HFFc6 (cell line): ENCODE measurements at regions not wholly inside any gene's neighbourhood (a gene's known extent, or its start where the extent isn't known, plus 50 kb on each side); places are given as distances from the start of the nearest gene placed in this dataset.

ENCODE experiments used
- DNase-seq: peaks from one replicate; pipeline ENCODE4 v3.0.0-alpha.2; 2018
- H3K27ac Mint-ChIP-seq: 2 replicates; pipeline ENCODE4 v1.8.0; 2020; ENCODE audit warnings: mild to moderate bottlenecking, mixed read lengths
- H3K27me3 Mint-ChIP-seq: 2 replicates; pipeline ENCODE4 v1.8.0; 2021; ENCODE audit warnings: mild to moderate bottlenecking, moderate library complexity, mixed read lengths; ENCODE audit not compliant: insufficient read depth
- H3K36me3 Mint-ChIP-seq: 2 replicates; pipeline ENCODE4 v1.8.0; 2021; ENCODE audit warnings: low read depth, mixed read lengths
- H3K4me1 Mint-ChIP-seq: 2 replicates; pipeline ENCODE4 v1.8.0; 2020; ENCODE audit warnings: low read depth, mixed read lengths
- H3K4me3 Mint-ChIP-seq: 2 replicates; pipeline ENCODE4 v1.8.0; 2020; ENCODE audit warnings: mild to moderate bottlenecking, moderate library complexity, mixed read lengths
- H3K9me3 Mint-ChIP-seq: 2 replicates; pipeline ENCODE4 v1.8.0; 2020; ENCODE audit warnings: mild to moderate bottlenecking, mixed read lengths
- CTCF ChIP-seq: fragments of 200-600 bp; sonication (generic); IDR thresholded peaks from 2 replicates; pipeline ENCODE4 v1.5.0; 2021; ENCODE audit warnings: antibody characterized with exemption, mild to moderate bottlenecking

GRCh38 chr5:123950701-123951581 is 439.0 kb downstream of the CSNK1G3 start:
- Mint-ChIP-seq H3K4me3 (no peak overlapping the region), H3K4me1 (peaks cover 27% of the 10 kb centered on the region), H3K9me3 (peaks cover 5% of the 10 kb centered on the region; the same call in 1 of the 2 replicates), H3K27ac (peak overlapping the region; percentile 65), H3K36me3 (no peaks in the 10 kb centered on the region; the same call in 1 of the 2 replicates), H3K27me3 (peaks cover 17% of the 10 kb centered on the region)
- TF ChIP-seq CTCF, result no peak
- DNase-seq, result no peak

DNA sequence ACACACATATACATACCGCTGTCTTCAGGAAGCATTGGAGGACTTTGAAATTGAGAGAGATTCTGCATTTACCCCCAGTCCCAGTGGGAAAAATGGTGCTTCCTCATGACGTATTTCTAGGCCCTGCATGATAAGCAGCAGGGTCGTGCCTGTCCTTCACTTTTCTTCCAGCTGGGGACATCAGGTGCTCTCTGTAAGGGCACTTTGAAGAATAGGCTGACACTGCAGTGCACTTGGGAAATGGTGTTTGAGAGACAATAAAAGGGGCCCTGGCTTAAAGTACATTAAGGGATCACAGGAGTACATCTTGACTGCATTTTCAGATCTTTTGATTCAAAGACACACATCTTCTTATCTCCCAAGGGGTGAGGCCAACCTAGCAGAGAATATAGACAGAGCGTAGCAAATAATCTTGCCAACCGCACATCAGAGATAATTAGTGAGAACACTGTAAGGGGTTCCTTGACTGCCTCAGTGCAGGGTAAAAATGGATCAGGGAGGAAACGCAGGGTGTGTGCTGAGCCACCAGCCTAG is 437.9 kb downstream of the CSNK1G3 start:
- H3K36me3 Mint-ChIP-seq, result no peaks in the 10 kb centered on the region; the same call in 1 of the 2 replicates
- H3K27me3 Mint-ChIP-seq, result peaks cover 13% of the 10 kb centered on the region
- no peak overlapping the region for H3K27ac Mint-ChIP-seq
- TF ChIP-seq CTCF, result no peak
- no peak for DNase-seq
- H3K9me3 Mint-ChIP-seq, result peaks cover 5% of the 10 kb centered on the region; the same call in 1 of the 2 replicates
- H3K4me3 Mint-ChIP-seq, result no peak overlapping the region
- peaks cover 27% of the 10 kb centered on the region for H3K4me1 Mint-ChIP-seq

DNA sequence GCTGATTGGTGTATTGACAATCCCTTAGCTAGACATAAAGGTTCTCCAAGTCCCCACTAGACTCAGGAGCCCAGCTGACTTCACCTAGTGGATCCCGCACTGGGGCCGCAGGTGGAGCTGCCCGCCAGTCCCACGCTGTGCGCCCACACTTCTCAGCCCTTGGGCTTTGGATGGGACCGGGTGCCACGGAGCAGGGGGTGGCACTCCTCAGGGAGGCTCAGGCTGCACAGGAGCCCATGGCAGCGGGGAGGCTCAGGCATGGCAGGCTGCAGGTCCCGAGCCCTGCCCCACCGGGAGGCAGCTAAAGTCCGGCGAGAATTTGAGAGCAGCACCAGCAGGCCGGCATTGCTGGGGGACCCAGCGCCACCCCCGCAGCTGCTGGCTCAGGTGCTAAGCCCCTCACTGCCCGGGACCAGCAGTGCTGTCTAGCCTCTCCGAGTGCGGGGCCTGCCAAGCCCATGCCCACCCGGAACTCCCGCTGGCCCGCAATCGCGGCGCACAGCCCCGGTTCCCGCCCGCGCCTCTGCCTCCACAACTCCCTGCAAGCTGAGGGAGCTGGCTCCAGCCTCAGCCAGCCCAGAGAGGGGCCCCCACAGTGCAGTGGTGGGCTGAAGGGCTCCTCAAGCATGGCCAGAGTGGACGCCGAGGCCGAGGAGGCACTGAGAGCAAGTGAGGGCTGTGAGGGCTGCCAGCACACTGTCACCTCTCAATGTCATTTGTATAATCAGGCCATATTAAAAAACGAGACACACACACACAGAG is 437.2 kb downstream of the CSNK1G3 start:
- Mint-ChIP-seq H3K9me3 (peaks cover 5% of the 10 kb centered on the region; the same call in 1 of the 2 replicates), H3K4me1 (peaks cover 27% of the 10 kb centered on the region), H3K36me3 (no peaks in the 10 kb centered on the region; the same call in 1 of the 2 replicates), H3K27me3 (peaks cover 14% of the 10 kb centered on the region), H3K4me3 (no peak overlapping the region), H3K27ac (no peak overlapping the region)
- TF ChIP-seq CTCF, result no peak
- DNase-seq, result no peak

- no peak for TF ChIP-seq CTCF
- Mint-ChIP-seq H3K27me3 (peaks cover 16% of the 10 kb centered on the region), H3K4me1 (peaks cover 27% of the 10 kb centered on the region), H3K27ac (no peak overlapping the region), H3K9me3 (peaks cover 5% of the 10 kb centered on the region; the same call in 1 of the 2 replicates), H3K36me3 (no peaks in the 10 kb centered on the region; the same call in 1 of the 2 replicates), H3K4me3 (no peak overlapping the region)
- DNase-seq, result no peak
Observed at GRCh38 chr5:123947797-123948196, 435.8 kb downstream of the CSNK1G3 start.

DNA sequence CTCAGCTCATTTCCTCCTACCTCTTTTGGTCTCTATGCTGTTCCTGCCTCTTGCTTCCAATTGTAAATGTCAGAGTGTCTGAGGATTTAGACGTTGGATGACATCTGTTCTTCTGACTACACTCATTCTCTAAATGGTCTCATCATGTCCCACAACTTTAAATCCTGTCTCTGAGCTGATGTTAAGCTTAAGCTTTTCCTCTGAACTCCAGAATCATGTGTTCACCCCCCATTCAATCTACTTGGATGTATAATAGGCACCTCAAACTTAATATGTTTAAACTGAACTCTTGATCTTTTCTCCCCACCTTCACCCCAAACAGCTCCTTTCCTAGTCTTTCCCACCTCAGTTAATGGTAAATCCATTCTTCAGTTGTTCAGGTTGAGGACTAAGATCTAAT is 433.6 kb downstream of the CSNK1G3 start:
- H3K27me3 Mint-ChIP-seq, result peaks cover 16% of the 10 kb centered on the region
- no peak overlapping the region for H3K27ac Mint-ChIP-seq
- no peak overlapping the region for H3K4me3 Mint-ChIP-seq
- H3K36me3 Mint-ChIP-seq, result no peaks in the 10 kb centered on the region; the same call in 1 of the 2 replicates
- no peak for DNase-seq
- H3K4me1 Mint-ChIP-seq, result 0 out of 2 replicates have a peak, but pooled peaks cover 5% of the 10 kb centered on the region
- no peak for TF ChIP-seq CTCF
- peaks cover 5% of the 10 kb centered on the region for H3K9me3 Mint-ChIP-seq
